RWPE2 (cell line): ENCODE measurements at regions not wholly inside any gene's neighbourhood (a gene's known extent, or its start where the extent isn't known, plus 50 kb on each side); places are given as distances from the start of the nearest gene placed in this dataset.

Source experiments
- ATAC-seq: fragments of 200-7000 bp; cut with Tn5 transposase; 3 replicates; pipeline ENCODE4 v1.9.1; 2021; ENCODE audit warnings: low read depth
- DNase-seq: peaks from one replicate; pipeline ENCODE4 v3.0.0-alpha.2; 2020; ENCODE audit warnings: low spot score
- H3K27ac ChIP-seq: fragments of 450-650 bp; 2 replicates; pipeline ENCODE4 v1.5.1; 2017; ENCODE audit warnings: mild to moderate bottlenecking; ENCODE audit not compliant: poor library complexity, severe bottlenecking
- H3K27me3 ChIP-seq: fragments of 250-450 bp; sonication (Bioruptor Pico); 2 replicates; pipeline ENCODE4 v1.5.1; 2021; ENCODE audit warnings: mild to moderate bottlenecking, moderate library complexity; ENCODE audit not compliant: insufficient read depth, poor library complexity, severe bottlenecking
- H3K36me3 ChIP-seq: fragments of 250-450 bp; sonication (Bioruptor Pico); 2 replicates; pipeline ENCODE4 v1.5.1; 2020; ENCODE audit warnings: low read depth, mild to moderate bottlenecking, moderate library complexity
- H3K4me1 ChIP-seq: fragments of 250-450 bp; sonication (Bioruptor Pico); 2 replicates; pipeline ENCODE4 v1.5.1; 2021; ENCODE audit warnings: mild to moderate bottlenecking, moderate library complexity; ENCODE audit not compliant: insufficient read depth, poor library complexity, severe bottlenecking
- H3K4me3 ChIP-seq: fragments of 250-450 bp; sonication (Bioruptor Pico); 2 replicates; pipeline ENCODE4 v1.5.1; 2021; ENCODE audit warnings: mild to moderate bottlenecking, moderate library complexity; ENCODE audit not compliant: severe bottlenecking
- H3K9me3 ChIP-seq: fragments of 250-450 bp; sonication (Bioruptor Pico); 2 replicates; pipeline ENCODE4 v1.5.1; 2021; ENCODE audit warnings: mild to moderate bottlenecking, moderate library complexity; ENCODE audit not compliant: severe bottlenecking
- TF ChIP-seq, protein P1 (sequence below): fragments of 450-650 bp; IDR thresholded peaks from one replicate; pipeline ENCODE4 v1.5.1; 2017; ENCODE audit warnings: mild to moderate bottlenecking, moderate library complexity; ENCODE audit not compliant: poor library complexity, severe bottlenecking

DNA sequence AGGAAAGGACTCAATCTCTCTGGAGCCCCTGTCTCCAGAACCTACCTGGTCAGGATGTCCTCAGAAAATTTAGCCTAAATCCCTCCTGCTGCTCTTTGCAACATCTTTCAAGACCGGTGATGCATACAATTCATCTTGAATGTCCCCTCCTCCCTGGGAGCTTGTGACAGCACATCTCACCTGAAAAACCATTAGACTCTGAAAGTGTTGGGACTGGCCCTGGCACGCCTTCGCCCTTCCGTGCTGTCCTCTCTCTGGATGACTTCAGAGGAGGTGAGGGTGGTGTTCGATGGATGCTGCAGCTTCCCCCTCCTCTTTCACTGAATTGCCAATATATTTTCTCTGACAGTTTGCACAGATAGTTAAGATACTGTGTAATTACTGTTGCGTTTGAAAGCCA lies 90.9 kb upstream of the CISTR start:
- ATAC-seq (no peak), DNase-seq (no peak)
- Histone ChIP-seq H3K27me3 (no peaks in the 10 kb centered on the region), H3K27ac (no peak overlapping the region), H3K4me1 (peaks cover 24% of the 10 kb centered on the region), H3K4me3 (no peak overlapping the region), H3K36me3 (no peaks in the 10 kb centered on the region), H3K9me3 (no peaks in the 10 kb centered on the region)
- TF ChIP-seq, protein P1, sequence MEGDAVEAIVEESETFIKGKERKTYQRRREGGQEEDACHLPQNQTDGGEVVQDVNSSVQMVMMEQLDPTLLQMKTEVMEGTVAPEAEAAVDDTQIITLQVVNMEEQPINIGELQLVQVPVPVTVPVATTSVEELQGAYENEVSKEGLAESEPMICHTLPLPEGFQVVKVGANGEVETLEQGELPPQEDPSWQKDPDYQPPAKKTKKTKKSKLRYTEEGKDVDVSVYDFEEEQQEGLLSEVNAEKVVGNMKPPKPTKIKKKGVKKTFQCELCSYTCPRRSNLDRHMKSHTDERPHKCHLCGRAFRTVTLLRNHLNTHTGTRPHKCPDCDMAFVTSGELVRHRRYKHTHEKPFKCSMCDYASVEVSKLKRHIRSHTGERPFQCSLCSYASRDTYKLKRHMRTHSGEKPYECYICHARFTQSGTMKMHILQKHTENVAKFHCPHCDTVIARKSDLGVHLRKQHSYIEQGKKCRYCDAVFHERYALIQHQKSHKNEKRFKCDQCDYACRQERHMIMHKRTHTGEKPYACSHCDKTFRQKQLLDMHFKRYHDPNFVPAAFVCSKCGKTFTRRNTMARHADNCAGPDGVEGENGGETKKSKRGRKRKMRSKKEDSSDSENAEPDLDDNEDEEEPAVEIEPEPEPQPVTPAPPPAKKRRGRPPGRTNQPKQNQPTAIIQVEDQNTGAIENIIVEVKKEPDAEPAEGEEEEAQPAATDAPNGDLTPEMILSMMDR = no peak

DNA sequence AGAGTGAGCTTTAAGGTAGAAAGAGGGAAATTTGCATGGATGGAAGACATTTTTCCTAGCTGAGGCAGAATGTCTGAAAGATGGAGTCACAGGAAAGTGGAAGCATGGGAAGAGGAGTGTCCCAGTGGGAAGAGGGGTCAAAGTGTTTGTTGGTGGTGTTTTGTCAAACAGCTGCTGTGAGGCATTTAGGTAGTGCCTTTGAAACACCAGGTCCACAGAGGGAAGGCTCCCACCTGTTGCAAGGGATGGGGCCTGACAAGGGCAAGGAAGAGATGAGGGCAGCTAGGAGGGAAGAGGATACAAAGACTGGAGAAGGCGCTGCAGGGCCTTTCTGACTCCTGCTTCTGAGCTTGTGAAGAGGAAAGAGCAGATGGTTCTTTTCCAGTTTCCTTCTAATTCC lies 91.8 kb upstream of the CISTR start:
- no peak overlapping the region for H3K27ac ChIP-seq
- no peak for DNase-seq
- no peaks in the 10 kb centered on the region for H3K9me3 ChIP-seq
- no peak for ATAC-seq
- no peaks in the 10 kb centered on the region for H3K36me3 ChIP-seq
- H3K4me3 ChIP-seq = no peak overlapping the region
- TF ChIP-seq, protein P1 = no peak
- H3K4me1 ChIP-seq = peaks cover 24% of the 10 kb centered on the region
- no peaks in the 10 kb centered on the region for H3K27me3 ChIP-seq

DNA sequence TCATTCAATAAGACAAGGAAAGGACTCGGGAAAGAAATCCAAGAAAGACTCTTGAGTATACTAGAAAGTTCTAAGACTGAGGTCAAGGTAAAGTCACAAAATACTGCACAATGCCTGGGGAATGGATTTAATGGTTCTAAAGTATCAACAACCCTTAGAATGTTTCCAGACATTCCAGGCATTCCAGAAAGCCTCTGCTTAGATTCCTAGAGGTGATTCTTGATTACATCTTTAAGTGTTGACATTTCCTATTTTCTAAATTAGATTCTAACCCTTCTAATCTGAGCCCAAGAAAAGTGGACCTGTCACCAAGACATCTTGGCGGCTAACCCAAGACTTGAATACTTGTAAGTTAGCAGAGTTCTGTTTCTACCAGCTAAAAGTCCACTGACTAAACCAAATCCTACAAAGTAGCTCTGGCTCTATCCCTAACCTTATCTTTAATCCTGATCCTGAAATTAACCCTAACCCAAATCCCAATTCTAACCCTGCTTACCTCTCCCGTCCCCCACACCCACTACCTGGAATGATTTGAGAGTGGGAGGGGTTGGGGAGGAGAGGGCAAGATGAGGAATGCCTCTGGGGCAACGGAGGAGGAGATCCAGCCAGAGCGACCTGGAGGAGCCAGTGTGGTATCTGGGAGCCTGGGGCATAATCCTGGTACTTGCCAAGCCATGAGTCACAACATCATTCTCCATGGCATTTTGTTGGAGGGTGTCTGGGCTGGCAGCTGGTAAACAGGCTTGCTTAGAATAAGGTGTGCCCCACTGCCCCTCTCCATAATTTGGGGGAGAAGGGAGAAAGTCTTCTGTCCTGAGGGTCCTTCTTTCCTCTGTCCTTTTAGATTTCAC lies 93.4 kb upstream of the HOXC13 start:
- Histone ChIP-seq H3K27ac (peak overlapping the region; percentile 78), H3K4me1 (peaks cover 24% of the 10 kb centered on the region), H3K9me3 (no peaks in the 10 kb centered on the region), H3K36me3 (no peaks in the 10 kb centered on the region), H3K4me3 (no peak overlapping the region), H3K27me3 (no peaks in the 10 kb centered on the region)
- ATAC-seq (peak; percentile 97), DNase-seq (peak; percentile 91)
- TF ChIP-seq, protein P1 = no peak

DNA sequence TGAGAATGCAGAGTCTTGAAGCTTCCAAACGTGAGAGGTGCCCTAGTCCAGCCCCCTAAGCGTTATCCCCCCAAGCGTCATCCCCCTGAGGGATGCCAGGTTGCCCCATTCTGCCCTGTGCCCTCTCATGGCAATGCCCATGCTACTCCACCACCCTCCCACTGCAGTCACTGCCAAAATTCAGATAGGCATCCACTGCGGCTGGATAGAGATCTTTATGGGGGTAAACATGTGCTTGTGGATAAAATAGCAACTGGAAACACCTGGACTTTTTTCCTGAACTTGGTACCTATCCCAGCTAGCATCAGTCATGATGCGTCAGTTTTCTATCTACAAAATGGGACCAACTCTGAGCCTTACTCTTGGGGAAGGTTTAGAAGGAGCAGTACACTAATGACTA lies 92.7 kb upstream of the HOXC13 start:
- Histone ChIP-seq H3K27me3 (no peaks in the 10 kb centered on the region), H3K27ac (peak overlapping the region; percentile 78), H3K36me3 (no peaks in the 10 kb centered on the region), H3K9me3 (no peaks in the 10 kb centered on the region), H3K4me1 (peaks cover 24% of the 10 kb centered on the region), H3K4me3 (no peak overlapping the region)
- no peak for DNase-seq
- ATAC-seq = no peak
- TF ChIP-seq, protein P1 = no peak

DNA sequence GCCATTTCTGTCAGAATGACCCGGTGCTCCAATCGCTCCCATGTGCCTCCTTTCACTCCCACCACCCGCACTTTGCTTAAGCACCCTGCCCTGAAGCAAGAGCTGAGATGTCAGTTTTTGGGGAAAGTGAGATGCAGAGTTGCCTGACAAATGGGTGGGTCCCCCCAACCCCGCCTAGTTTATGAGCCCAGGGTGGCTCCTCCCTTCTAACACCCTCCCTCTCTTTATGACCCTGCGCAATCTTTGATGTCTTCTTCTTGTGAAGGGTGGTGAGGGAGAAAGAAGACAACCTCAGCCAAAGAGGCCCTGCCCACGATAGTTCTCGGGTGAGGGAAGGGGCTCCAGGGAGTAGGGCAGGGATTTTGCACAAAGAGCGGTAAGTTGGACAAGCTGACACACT lies 89.5 kb upstream of the HOXC13 start:
- Histone ChIP-seq H3K4me3 (no peak overlapping the region), H3K27me3 (no peaks in the 10 kb centered on the region), H3K36me3 (no peaks in the 10 kb centered on the region), H3K4me1 (peaks cover 18% of the 10 kb centered on the region), H3K27ac (no peak overlapping the region), H3K9me3 (no peaks in the 10 kb centered on the region)
- no peak for ATAC-seq
- TF ChIP-seq, protein P1 = no peak
- no peak for DNase-seq
